Gastrocnemius medialis (tissue), 4 donors: ENCODE measurements at regions not wholly inside any gene's neighbourhood (a gene's known extent, or its start where the extent isn't known, plus 50 kb on each side); places are given as distances from the start of the nearest gene placed in this dataset.

ENCODE experiments used
- CTCF ChIP-seq, 5 experiments: fragments of 450-650 bp in 3 of 5; fragments of 200-600 bp in 2 of 5; sonication (generic) in 2 of 5; IDR thresholded peaks in 4 of 5; conservative IDR thresholded peaks in 1 of 5; 1 replicate in 4 of 5; 2 replicates in 1 of 5; pipeline ENCODE4 v1.5.1; 2016 to 2019; ENCODE audit warnings: antibody characterized with exemption in 5 of 5, mild to moderate bottlenecking in 3 of 5, moderate library complexity in 3 of 5
- POLR2A ChIP-seq, 2 donors: fragments of 450-650 bp; IDR thresholded peaks; one replicate each; pipeline ENCODE4 v1.6.1; 2017; ENCODE audit warnings: antibody characterized with exemption in 2 of 2, mild to moderate bottlenecking in 2 of 2, moderate library complexity in 2 of 2

GRCh38 chr18:76640438-76640837, 145.4 kb upstream of the ZNF516 start:
- TF ChIP-seq CTCF (IDR thresholded peaks at IDR 0.05 in 4 of 5, conservative IDR thresholded peaks at IDR 0.05 in 1 of 5) (no peak), POLR2A (IDR thresholded peaks at IDR 0.05) (no peak)
